GM12872 (cell line): ENCODE measurements at regions not wholly inside any gene's neighbourhood (a gene's known extent, or its start where the extent isn't known, plus 50 kb on each side); places are given as distances from the start of the nearest gene placed in this dataset.

Source experiments
- CTCF ChIP-seq: IDR thresholded peaks from 3 replicates; pipeline ENCODE4 v1.5.1; 2011; ENCODE audit warnings: low read depth, mild to moderate bottlenecking, low read length, moderate library complexity; ENCODE audit not compliant: insufficient read depth

GRCh38 chr15:56812221-56812620 is 78.9 kb upstream of the ZNF280D start:
- TF ChIP-seq CTCF, result no peak

GRCh38 chr15:56811586-56811985 is 78.3 kb upstream of the ZNF280D start:
- TF ChIP-seq CTCF, result no peak

- TF ChIP-seq CTCF, result no peak
Observed at GRCh38 chr15:56808160-56808559, 74.9 kb upstream of the ZNF280D start.

GRCh38 chr15:56806148-56806536 is 72.8 kb upstream of the ZNF280D start:
- no peak for TF ChIP-seq CTCF

GRCh38 chr15:56805466-56806147 is 72.3 kb upstream of the ZNF280D start:
- no peak for TF ChIP-seq CTCF

GRCh38 chr15:56804938-56805337 is 71.6 kb upstream of the ZNF280D start:
- no peak for TF ChIP-seq CTCF

GRCh38 chr15:56804279-56804678 is 71.0 kb upstream of the ZNF280D start:
- TF ChIP-seq CTCF, result no peak
